PC-9 (cell line): ENCODE measurements at regions not wholly inside any gene's neighbourhood (a gene's known extent, or its start where the extent isn't known, plus 50 kb on each side); places are given as distances from the start of the nearest gene placed in this dataset.

Experiments used
- BruUV-seq: library from RNA; stranded (reverse); fragments of 400-500 nt; replicated peaks from 2 replicates; lab custom pipeline; 2021; lab: Mats Ljungman, UMichigan
- CTCF ChIA-PET: fragments of 300-600 bp; sonication (Branson Sonifier 250); formaldehyde crosslinking; loops from one replicate; lab custom pipeline; 2022; ENCODE audit warnings: antibody characterized with exemption; lab: Charles Lee
- POLR2A ChIA-PET: fragments of 300-600 bp; sonication (Branson Sonifier 250); formaldehyde crosslinking; loops from one replicate; lab custom pipeline; 2022; ENCODE audit warnings: antibody characterized with exemption; ENCODE audit not compliant: unreplicated experiment; lab: Charles Lee
- DNase-seq, 2 experiments: peaks; one replicate each; pipeline versions ENCODE4 v3.0.0 to v3.0.0-alpha.2; 2015 to 2022; ENCODE audit warnings: mixed read lengths in 1 of 2
- H2AFZ ChIP-seq: fragments of 200-600 bp; sonication (generic); 2 replicates; pipeline ENCODE4 v1.8.1; 2017; ENCODE audit warnings: antibody characterized with exemption
- H3F3A ChIP-seq: fragments of 200-600 bp; sonication (generic); 2 replicates; pipeline ENCODE4 v1.8.1; 2017; ENCODE audit warnings: antibody characterized with exemption, mild to moderate bottlenecking, low read depth; ENCODE audit not compliant: insufficient read depth
- H3K27ac ChIP-seq: fragments of 200-600 bp; sonication (generic); 2 replicates; pipeline ENCODE4 v1.6.1; 2016; ENCODE audit warnings: mixed run types
- H3K27me3 ChIP-seq: fragments of 200-600 bp; sonication (generic); 2 replicates; pipeline ENCODE4 v1.6.1; 2016; ENCODE audit warnings: low read depth, mixed run types; ENCODE audit not compliant: insufficient read depth
- H3K36me3 ChIP-seq: fragments of 200-600 bp; sonication (generic); 2 replicates; pipeline ENCODE4 v1.6.1; 2016; ENCODE audit warnings: low read depth, mixed run types
- H3K4me1 ChIP-seq: fragments of 200-600 bp; sonication (generic); replicated peaks from 2 replicates; pipeline ENCODE4 v1.6.1; 2016; ENCODE audit warnings: mixed run types; ENCODE audit not compliant: insufficient read depth
- H3K4me2 ChIP-seq: fragments of 200-600 bp; sonication (generic); 2 replicates; pipeline ENCODE4 v1.6.1; 2017; ENCODE audit warnings: mixed run types
- H3K4me3 ChIP-seq: fragments of 200-600 bp; sonication (generic); 2 replicates; pipeline ENCODE4 v1.6.1; 2016; ENCODE audit warnings: mixed run types
- H3K79me2 ChIP-seq: fragments of 200-600 bp; sonication (generic); 2 replicates; pipeline ENCODE4 v1.6.1; 2017; ENCODE audit warnings: low read depth, mixed run types
- H3K9me2 ChIP-seq: fragments of 200-600 bp; sonication (generic); 2 replicates; pipeline ENCODE4 v1.8.1; 2017; ENCODE audit warnings: mild to moderate bottlenecking; ENCODE audit not compliant: insufficient read depth
- H3K9me3 ChIP-seq: fragments of 200-600 bp; sonication (generic); 2 replicates; pipeline ENCODE4 v1.8.1; 2016; ENCODE audit warnings: low read depth; ENCODE audit not compliant: insufficient read depth
- H4K20me1 ChIP-seq: fragments of 200-600 bp; sonication (generic); 2 replicates; pipeline ENCODE4 v1.8.1; 2017; ENCODE audit not compliant: insufficient read depth
- CTCF ChIP-seq: fragments of 200-600 bp; sonication (generic); conservative IDR thresholded peaks from 2 replicates; pipeline ENCODE4 v1.6.1; 2017; ENCODE audit warnings: mixed run types, antibody characterized with exemption, mild to moderate bottlenecking, moderate library complexity
- EZH2 ChIP-seq: fragments of 200-600 bp; sonication (generic); IDR thresholded peaks from 2 replicates; pipeline ENCODE4 v1.8.0; 2017; ENCODE audit warnings: antibody characterized with exemption, low read depth
- intact Hi-C: fragments of 100-400 bp; cut with micrococcal nuclease; formaldehyde crosslinking; loops from one replicate; pipeline ENCODE4 v1.10.0; 2022; ENCODE audit not compliant: unreplicated experiment

DNA sequence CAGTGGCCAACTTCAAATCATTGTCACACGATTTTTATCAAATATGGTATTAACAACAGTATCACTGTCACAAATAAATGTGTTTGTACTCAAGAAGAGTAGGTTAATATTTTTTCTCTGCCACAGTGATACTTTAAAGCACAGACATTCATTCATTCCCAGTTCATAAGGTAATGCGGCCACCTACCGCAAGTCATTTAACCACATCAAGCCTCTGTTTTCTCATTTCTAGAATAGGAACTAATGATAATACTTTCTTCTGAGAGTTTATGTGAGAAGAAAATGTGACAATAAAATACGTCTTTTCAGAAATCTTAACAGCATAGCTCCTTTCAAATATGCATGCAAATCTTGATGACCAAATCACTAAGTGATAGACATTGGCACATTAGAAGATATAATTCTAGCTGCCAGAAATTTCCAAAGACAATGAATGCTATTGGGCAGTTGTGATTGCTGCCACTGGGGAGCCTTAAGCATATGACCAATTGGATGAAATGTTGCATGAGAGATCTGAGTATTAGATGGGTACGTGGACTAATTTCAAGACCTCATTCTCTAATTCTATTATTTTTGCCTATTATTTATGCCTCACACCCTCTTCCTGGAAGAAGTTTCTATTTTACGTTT is 430.9 kb downstream of the PID1 start:
- H3K4me2 ChIP-seq, result no peak overlapping the region
- H2AFZ ChIP-seq, result no peak overlapping the region
- DNase-seq, result no peak
- no TSS peak for BruUV-seq
- intact Hi-C loops, result no loop called here
- H3K79me2 ChIP-seq, result no peaks in the 10 kb centered on the region
- no peak overlapping the region for H3K4me3 ChIP-seq
- no peaks in the 10 kb centered on the region for H3K27me3 ChIP-seq
- H3K9me3 ChIP-seq, result no peaks in the 10 kb centered on the region
- H3K27ac ChIP-seq, result no peak overlapping the region
- no peak for TF ChIP-seq EZH2
- TF ChIP-seq CTCF, result no peak
- H3F3A ChIP-seq, result no peaks in the 10 kb centered on the region
- CTCF ChIA-PET, result no interaction called here
- H3K36me3 ChIP-seq, result no peaks in the 10 kb centered on the region
- POLR2A ChIA-PET, result no interaction called here
- no peaks in the 10 kb centered on the region; the same call in 1 of the 2 replicates for H3K9me2 ChIP-seq
- no peaks in the 10 kb centered on the region for H4K20me1 ChIP-seq
- no peaks in the 10 kb centered on the region for H3K4me1 ChIP-seq

- H3K4me2 ChIP-seq, result no peak overlapping the region
- ChIA-PET CTCF (no interaction called here), POLR2A (no interaction called here)
- H3F3A ChIP-seq, result no peaks in the 10 kb centered on the region
- intact Hi-C loops, result no loop called here
- H3K9me2 ChIP-seq, result no peaks in the 10 kb centered on the region; the same call in 1 of the 2 replicates
- no peak overlapping the region for H3K4me3 ChIP-seq
- no peak overlapping the region for H3K27ac ChIP-seq
- no TSS peak for BruUV-seq
- no peaks in the 10 kb centered on the region for H3K36me3 ChIP-seq
- no peaks in the 10 kb centered on the region for H3K27me3 ChIP-seq
- H3K79me2 ChIP-seq, result no peaks in the 10 kb centered on the region
- DNase-seq, result no peak
- no peak for TF ChIP-seq EZH2
- TF ChIP-seq CTCF, result no peak
- H3K4me1 ChIP-seq, result no peaks in the 10 kb centered on the region
- H3K9me3 ChIP-seq, result no peaks in the 10 kb centered on the region
- H4K20me1 ChIP-seq, result no peaks in the 10 kb centered on the region
- H2AFZ ChIP-seq, result no peak overlapping the region
Measured at GRCh38 chr2:228839421-228839876, 431.6 kb downstream of the PID1 start.

DNA sequence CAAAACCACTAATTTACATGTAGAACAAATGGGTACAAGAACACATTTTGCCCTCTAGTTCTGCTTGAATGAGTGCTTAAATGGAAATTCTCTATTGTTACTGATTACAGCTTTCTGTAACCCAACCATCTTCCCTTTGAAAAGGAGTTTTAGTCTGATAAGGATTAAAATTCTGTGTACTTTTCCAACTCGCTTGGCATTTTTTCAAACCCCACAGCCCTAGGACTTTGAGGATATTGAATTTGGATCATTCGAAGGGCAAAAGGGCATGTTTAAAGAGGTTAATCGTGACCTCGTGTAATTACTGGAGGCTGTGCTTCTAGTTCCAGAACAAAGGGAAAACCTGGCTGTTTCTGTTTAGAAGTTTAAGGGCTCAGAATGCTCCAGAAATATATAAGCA is 432.3 kb downstream of the PID1 start:
- POLR2A ChIA-PET, result no interaction called here
- CTCF ChIA-PET, result no interaction called here
- H2AFZ ChIP-seq, result no peak overlapping the region
- no peaks in the 10 kb centered on the region for H4K20me1 ChIP-seq
- TF ChIP-seq CTCF, result no peak
- TF ChIP-seq EZH2, result no peak
- BruUV-seq, result no TSS peak
- no peaks in the 10 kb centered on the region for H3K36me3 ChIP-seq
- no peak overlapping the region for H3K4me2 ChIP-seq
- H3K4me3 ChIP-seq, result no peak overlapping the region
- H3K27ac ChIP-seq, result no peak overlapping the region
- no peaks in the 10 kb centered on the region for H3K79me2 ChIP-seq
- no peaks in the 10 kb centered on the region for H3K27me3 ChIP-seq
- intact Hi-C loops, result no loop called here
- DNase-seq, result no peak
- H3K4me1 ChIP-seq, result no peaks in the 10 kb centered on the region
- no peaks in the 10 kb centered on the region for H3K9me2 ChIP-seq
- no peaks in the 10 kb centered on the region for H3F3A ChIP-seq
- H3K9me3 ChIP-seq, result no peaks in the 10 kb centered on the region
